ENCODE measurements at regions not wholly inside any gene's neighbourhood (a gene's known extent, or its start where the extent isn't known, plus 50 kb on each side); places are given as distances from the start of the nearest gene placed in this dataset.

- no peak overlapping the region for H3K4me3 ChIP-seq (ENCODE audit: low read depth in 2 of 2, low read length in 2 of 2)
- H3K27me3 ChIP-seq (ENCODE audit: control insufficient read depth, insufficient read depth, low read length) = peaks cover 2% of the 10 kb centered on the region; the same call in 1 of the 2 replicates
- no peaks in the 10 kb centered on the region for H3K9me3 ChIP-seq (ENCODE audit: control insufficient read depth, insufficient read depth, low read depth, low read length)
- no peaks in the 10 kb centered on the region for H3K4me1 ChIP-seq (ENCODE audit: control insufficient read depth, insufficient read depth, low read length)
- H3K36me3 ChIP-seq (ENCODE audit: control insufficient read depth, insufficient read depth, low read length) = no peaks in the 10 kb centered on the region
- no peak for ATAC-seq
- CTCF ChIA-PET = no interaction called here
- TF ChIP-seq CTCF (IDR thresholded peaks at IDR 0.05) = no peak
- no peak for TF ChIP-seq REST (IDR thresholded peaks at IDR 0.05; ENCODE audit: insufficient read depth in 1 of 2, low read depth in 2 of 2, low read length in 1 of 2)
- no peak for TF ChIP-seq TCF7L2 (IDR thresholded peaks at IDR 0.05; ENCODE audit: low read depth, low read length)
- no peak for TF ChIP-seq SIN3A (IDR thresholded peaks at IDR 0.05; ENCODE audit: borderline replicate concordance, insufficient read depth, low read depth, low read length)
- no peak for TF ChIP-seq POLR2AphosphoS5 (IDR thresholded peaks at IDR 0.05; ENCODE audit: low read depth, low read length)
- no TSS peak for BruUV-seq (replicated peaks)
- in situ Hi-C loops (cut with HindIII; ENCODE audit: low pct_unique_long_range_greater_than_20kb, low sequenced_read_pairs) = no loop called here
- POLR2A ChIA-PET = interaction anchor here (0.7 kb wide), 1 partner anchor 473 kb away, joined by 11 read pairs; no protein-coding TSS in a partner anchor
- no peak for DNase-seq (ENCODE audit: low read depth, low spot score)
- intact Hi-C loops (cut with micrococcal nuclease; ENCODE audit: unreplicated experiment) = no loop called here
- H3K27ac ChIP-seq (ENCODE audit: low read length) = no peak overlapping the region
These were observed 236.8 kb downstream of the GRIN2B start for GRCh38 chr12:13744561-13744960.

GRCh38 chr12:13740149-13740545, 241.3 kb downstream of the GRIN2B start:
- Histone ChIP-seq H3K27me3 (ENCODE audit: control insufficient read depth, insufficient read depth, low read length) (peaks cover 2% of the 10 kb centered on the region), H3K27ac (ENCODE audit: low read length) (no peak overlapping the region), H3K4me1 (ENCODE audit: control insufficient read depth, insufficient read depth, low read length) (no peaks in the 10 kb centered on the region), H3K4me3 (ENCODE audit: low read depth in 2 of 2, low read length in 2 of 2) (no peak overlapping the region), H3K36me3 (ENCODE audit: control insufficient read depth, insufficient read depth, low read length) (no peaks in the 10 kb centered on the region), H3K9me3 (ENCODE audit: control insufficient read depth, insufficient read depth, low read depth, low read length) (no peaks in the 10 kb centered on the region)
- ChIA-PET POLR2A (no interaction called here), CTCF (interaction anchor here (0.6 kb wide), 2 partner anchors 419 to 422 kb away, joined by 6 to 8 read pairs; no protein-coding TSS in a partner anchor)
- ATAC-seq (no peak), DNase-seq (ENCODE audit: low read depth, low spot score) (no peak)
- intact Hi-C loops (cut with micrococcal nuclease; ENCODE audit: unreplicated experiment) (no loop called here), in situ Hi-C loops (cut with HindIII; ENCODE audit: low pct_unique_long_range_greater_than_20kb, low sequenced_read_pairs) (no loop called here)
- TF ChIP-seq REST (IDR thresholded peaks at IDR 0.05; ENCODE audit: insufficient read depth in 1 of 2, low read depth in 2 of 2, low read length in 1 of 2) (no peak), SIN3A (IDR thresholded peaks at IDR 0.05; ENCODE audit: borderline replicate concordance, insufficient read depth, low read depth, low read length) (no peak), POLR2AphosphoS5 (IDR thresholded peaks at IDR 0.05; ENCODE audit: low read depth, low read length) (no peak), TCF7L2 (IDR thresholded peaks at IDR 0.05; ENCODE audit: low read depth, low read length) (no peak), CTCF (IDR thresholded peaks at IDR 0.05) (no peak)
- BruUV-seq (replicated peaks) = no TSS peak

Measured in Panc1 (cell line).